ENCODE measurements at regions not wholly inside any gene's neighbourhood (a gene's known extent, or its start where the extent isn't known, plus 50 kb on each side); places are given as distances from the start of the nearest gene placed in this dataset.

GRCh38 chr3:186472456-186473008, 71.6 kb downstream of the CRYGS start:
- CTCF ChIA-PET, result interaction anchor here (1.0 to 1.7 kb wide), 3 partner anchors 13 to 142 kb away, joined by 3 to 4 read pairs (median 3); no protein-coding TSS in a partner anchor
- RAD21 ChIA-PET (ENCODE audit: unreplicated experiment), result interaction anchor here (4.4 kb wide), 1 partner anchor 67 kb away, joined by 25 read pairs; no protein-coding TSS in a partner anchor
- H3K9ac ChIP-seq (ENCODE audit: control insufficient read depth, insufficient read depth, low read length), result no peak overlapping the region
- in situ Hi-C loops (cut with MboI) (no loop called here), intact Hi-C loops (cut with micrococcal nuclease; ENCODE audit: unreplicated experiment) (no loop called here)
- DNase-seq (ENCODE audit: low read depth, low spot score) (no peak), FAIRE-seq (no peak), ATAC-seq (no peak)
- BruUV-seq (replicated peaks), result no TSS peak
- POLR2A ChIA-PET, result no interaction called here
- no peaks in the 10 kb centered on the region for H3K79me2 ChIP-seq (ENCODE audit: control insufficient read depth, insufficient read depth, low read length)
- no peaks in the 10 kb centered on the region for H4K20me1 ChIP-seq (ENCODE audit: control insufficient read depth, insufficient read depth)
- H2AFZ ChIP-seq (ENCODE audit: control insufficient read depth, low read depth, low read length), result no peak overlapping the region
- SMC1A ChIA-PET (ENCODE audit: uncharacterized antibody, unreplicated experiment), result interaction anchor here (0.7 to 3.5 kb wide), 6 partner anchors 10 to 210 kb away, joined by 3 to 21 read pairs (median 4); no protein-coding TSS in a partner anchor
- H3K4me3 ChIP-seq, result no peak overlapping the region
- H3K4me2 ChIP-seq (ENCODE audit: control insufficient read depth, insufficient read depth), result no peak overlapping the region
- no peaks in the 10 kb centered on the region for H3K36me3 ChIP-seq (ENCODE audit: control insufficient read depth in 2 of 2, insufficient read depth in 2 of 2, low read length in 1 of 2)
- no peak overlapping the region for H3K27ac ChIP-seq (ENCODE audit: control insufficient read depth, insufficient read depth)
- no peaks in the 10 kb centered on the region for H3K9me3 ChIP-seq (replicated peaks; ENCODE audit: control insufficient read depth, insufficient read depth, low read length)
- WGBS (ENCODE audit: insufficient coverage, insufficient replicate concordance, low lambda C conversion rate, missing lambda C conversion rate), result 61% methylated on average over 8 of the region's 8 CpGs
- peaks cover 10% of the 10 kb centered on the region; the same call in 1 of the 2 replicates for H3K4me1 ChIP-seq (ENCODE audit: control insufficient read depth, insufficient read depth, low read length)
- TF ChIP-seq IRF3 (IDR thresholded peaks at IDR 0.05) (no peak), YBX1 (IDR thresholded peaks at IDR 0.05) (no peak), KAT2A (conservative IDR thresholded peaks at IDR 0.05; ENCODE audit: control insufficient read depth, low read depth, low read length) (no peak), BRCA1 (IDR thresholded peaks at IDR 0.05; ENCODE audit: low read depth, low read length) (no peak), PML (IDR thresholded peaks at IDR 0.05; ENCODE audit: low read length) (no peak), SKIL (IDR thresholded peaks at IDR 0.05; ENCODE audit: low read depth, poor library complexity, severe bottlenecking) (no peak), BCL3 (IDR thresholded peaks at IDR 0.05; ENCODE audit: borderline replicate concordance, insufficient read depth, low read depth, low read length, poor library complexity, severe bottlenecking) (no peak), JUND (IDR thresholded peaks at IDR 0.05; ENCODE audit: low read depth, low read length) (no peak), TCF12 (IDR thresholded peaks at IDR 0.05; ENCODE audit: low read depth, low read length) (no peak), CBX3 (IDR thresholded peaks at IDR 0.05; ENCODE audit: borderline replicate concordance, low read depth) (no peak), ELK1 (IDR thresholded peaks at IDR 0.05; ENCODE audit: low read depth, low read length) (no peak), RBBP5 (conservative IDR thresholded peaks at IDR 0.05) (no peak), NR2C2 (IDR thresholded peaks at IDR 0.05; ENCODE audit: borderline replicate concordance, control insufficient read depth, insufficient read length, low read depth) (no peak), ATF3 (IDR thresholded peaks at IDR 0.05; ENCODE audit: borderline replicate concordance, extremely low read depth, low read depth, low read length) (no peak), TCF3 (IDR thresholded peaks at IDR 0.05; ENCODE audit: borderline replicate concordance, insufficient read depth, low read depth, low read length) (no peak)
- H3K27me3 ChIP-seq (replicated peaks in 1 of 2; ENCODE audit: control insufficient read depth in 2 of 2, insufficient read depth in 2 of 2, low read length in 1 of 2), result no peaks in the 10 kb centered on the region
